Vagina (tissue), 2 donors: ENCODE measurements at regions not wholly inside any gene's neighbourhood (a gene's known extent, or its start where the extent isn't known, plus 50 kb on each side); places are given as distances from the start of the nearest gene placed in this dataset.

ENCODE experiments used
- DNase-seq, 2 donors: peaks; one replicate each; pipeline ENCODE4 v3.0.0-alpha.2; 2017; ENCODE audit errors: extremely low spot score in 2 of 2
- H3K27ac ChIP-seq: fragments of 200-600 bp; sonication (generic); one replicate; pipeline ENCODE4 v1.5.1; 2019
- H3K27me3 ChIP-seq: fragments of 200-600 bp; sonication (generic); one replicate; pipeline ENCODE4 v1.5.1; 2019
- H3K36me3 ChIP-seq, 2 donors: fragments of 200-600 bp; sonication (generic); one replicate each; pipeline ENCODE4 v1.5.1; 2017 to 2019
- H3K4me1 ChIP-seq: fragments of 200-600 bp; sonication (generic); one replicate; pipeline ENCODE4 v1.5.1; 2019
- H3K4me3 ChIP-seq, 2 donors: fragments of 200-600 bp; sonication (generic); 1 replicate in 1 of 2; 2 replicates in 1 of 2; pipeline ENCODE4 v1.5.1; 2016 to 2019
- H3K9me3 ChIP-seq: fragments of 200-600 bp; sonication (generic); one replicate; pipeline ENCODE4 v1.5.1; 2019
- POLR2A ChIP-seq, 2 donors: fragments of 450-650 bp; IDR thresholded peaks; one replicate each; pipeline ENCODE4 v1.6.1; 2017; ENCODE audit warnings: antibody characterized with exemption in 2 of 2, mild to moderate bottlenecking in 2 of 2, moderate library complexity in 2 of 2
- POLR2AphosphoS5 ChIP-seq, 2 donors: sonication (generic); formaldehyde crosslinking; IDR thresholded peaks; one replicate each; pipeline ENCODE4 v1.9.0; 2017; ENCODE audit warnings: antibody characterized with exemption in 2 of 2, mild to moderate bottlenecking in 2 of 2, low read depth in 1 of 2; ENCODE audit not compliant: insufficient read depth in 1 of 2
- intact Hi-C: fragments of 100-400 bp; cut with DNase I; formaldehyde crosslinking; loops from one replicate; pipeline ENCODE4 v1.15.1; 2023
- TF ChIP-seq, protein P1 (sequence below), 3 experiments: fragments of 450-650 bp in 2 of 3; fragments of 200-600 bp in 1 of 3; sonication (generic) in 1 of 3; IDR thresholded peaks; one replicate each; pipeline ENCODE4 v1.5.1; 2017 to 2019; ENCODE audit warnings: antibody characterized with exemption in 3 of 3, mild to moderate bottlenecking in 2 of 3, moderate library complexity in 2 of 3

GRCh38 chr2:239472235-239472775 lies 71.5 kb upstream of the HDAC4 start:
- Histone ChIP-seq H3K4me1 (no peaks in the 10 kb centered on the region), H3K36me3 (no peaks in the 10 kb centered on the region), H3K27me3 (no peaks in the 10 kb centered on the region), H3K27ac (no peak overlapping the region), H3K4me3 (no peak overlapping the region), H3K9me3 (no peaks in the 10 kb centered on the region)
- no peak for TF ChIP-seq POLR2A (IDR thresholded peaks at IDR 0.05)
- TF ChIP-seq, protein P1, sequence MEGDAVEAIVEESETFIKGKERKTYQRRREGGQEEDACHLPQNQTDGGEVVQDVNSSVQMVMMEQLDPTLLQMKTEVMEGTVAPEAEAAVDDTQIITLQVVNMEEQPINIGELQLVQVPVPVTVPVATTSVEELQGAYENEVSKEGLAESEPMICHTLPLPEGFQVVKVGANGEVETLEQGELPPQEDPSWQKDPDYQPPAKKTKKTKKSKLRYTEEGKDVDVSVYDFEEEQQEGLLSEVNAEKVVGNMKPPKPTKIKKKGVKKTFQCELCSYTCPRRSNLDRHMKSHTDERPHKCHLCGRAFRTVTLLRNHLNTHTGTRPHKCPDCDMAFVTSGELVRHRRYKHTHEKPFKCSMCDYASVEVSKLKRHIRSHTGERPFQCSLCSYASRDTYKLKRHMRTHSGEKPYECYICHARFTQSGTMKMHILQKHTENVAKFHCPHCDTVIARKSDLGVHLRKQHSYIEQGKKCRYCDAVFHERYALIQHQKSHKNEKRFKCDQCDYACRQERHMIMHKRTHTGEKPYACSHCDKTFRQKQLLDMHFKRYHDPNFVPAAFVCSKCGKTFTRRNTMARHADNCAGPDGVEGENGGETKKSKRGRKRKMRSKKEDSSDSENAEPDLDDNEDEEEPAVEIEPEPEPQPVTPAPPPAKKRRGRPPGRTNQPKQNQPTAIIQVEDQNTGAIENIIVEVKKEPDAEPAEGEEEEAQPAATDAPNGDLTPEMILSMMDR (IDR thresholded peaks at IDR 0.05): no peak
- no peak for TF ChIP-seq POLR2AphosphoS5 (IDR thresholded peaks at IDR 0.05; ENCODE audit: insufficient read depth in 1 of 2, low read depth in 1 of 2)
- no peak for DNase-seq
- intact Hi-C loops: no loop called here

- TF ChIP-seq, protein P1 (IDR thresholded peaks at IDR 0.05): no peak
- TF ChIP-seq POLR2AphosphoS5 (IDR thresholded peaks at IDR 0.05; ENCODE audit: insufficient read depth in 1 of 2, low read depth in 1 of 2) (no peak), POLR2A (IDR thresholded peaks at IDR 0.05) (no peak)
- Histone ChIP-seq H3K4me1 (peaks cover 2% of the 10 kb centered on the region), H3K36me3 (no peaks in the 10 kb centered on the region), H3K4me3 (no peak overlapping the region), H3K27me3 (no peaks in the 10 kb centered on the region), H3K9me3 (no peaks in the 10 kb centered on the region), H3K27ac (no peak overlapping the region)
- peak; percentile 54 to 77 for DNase-seq
- intact Hi-C loops: no loop called here
Observed at GRCh38 chr2:239471011-239471792, 70.4 kb upstream of the HDAC4 start.

GRCh38 chr2:239470151-239470900 lies 69.5 kb upstream of the HDAC4 start:
- TF ChIP-seq POLR2AphosphoS5 (IDR thresholded peaks at IDR 0.05; ENCODE audit: insufficient read depth in 1 of 2, low read depth in 1 of 2) (no peak), POLR2A (IDR thresholded peaks at IDR 0.05) (no peak)
- TF ChIP-seq, protein P1 (IDR thresholded peaks at IDR 0.05): no peak
- Histone ChIP-seq H3K36me3 (no peaks in the 10 kb centered on the region), H3K27ac (no peak overlapping the region), H3K4me1 (peaks cover 11% of the 10 kb centered on the region), H3K4me3 (no peak overlapping the region), H3K9me3 (no peaks in the 10 kb centered on the region), H3K27me3 (no peaks in the 10 kb centered on the region)
- intact Hi-C loops: no loop called here
- DNase-seq: peak; percentile 77 to 84

GRCh38 chr2:239469106-239469960 lies 68.5 kb upstream of the HDAC4 start:
- peaks cover 20% of the 10 kb centered on the region for H3K4me1 ChIP-seq
- H3K9me3 ChIP-seq: no peaks in the 10 kb centered on the region
- intact Hi-C loops: no loop called here
- TF ChIP-seq POLR2AphosphoS5 (IDR thresholded peaks at IDR 0.05; ENCODE audit: insufficient read depth in 1 of 2, low read depth in 1 of 2) (no peak), POLR2A (IDR thresholded peaks at IDR 0.05) (no peak)
- TF ChIP-seq, protein P1 (IDR thresholded peaks at IDR 0.05): no peak
- DNase-seq: peak; percentile 58 to 74
- no peak overlapping the region for H3K4me3 ChIP-seq
- no peaks in the 10 kb centered on the region for H3K27me3 ChIP-seq
- H3K27ac ChIP-seq: no peak overlapping the region
- no peaks in the 10 kb centered on the region for H3K36me3 ChIP-seq
